ENCODE measurements at regions not wholly inside any gene's neighbourhood (a gene's known extent, or its start where the extent isn't known, plus 50 kb on each side); places are given as distances from the start of the nearest gene placed in this dataset.

DNA sequence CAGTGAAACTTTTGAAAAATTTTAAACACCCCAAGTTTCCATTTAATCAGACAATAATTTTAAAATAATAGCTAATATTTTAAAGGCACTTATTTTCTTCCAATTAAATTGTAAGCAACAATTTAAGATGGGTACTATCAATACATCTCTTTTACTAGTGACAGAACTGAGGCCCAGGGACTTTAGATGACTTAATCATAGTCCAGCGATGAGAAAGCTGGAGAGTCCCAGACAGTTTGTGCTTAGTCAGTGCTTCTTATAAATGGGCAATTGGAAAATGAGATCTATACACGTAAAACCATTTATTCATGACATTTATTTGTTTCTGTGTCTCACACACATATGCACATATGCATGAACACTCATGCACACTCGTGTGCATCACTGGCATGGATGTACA lies 2063.5 kb downstream of the PCDH9 start:
- Histone ChIP-seq H3K4me1 (no peaks in the 10 kb centered on the region), H3K36me3 (no peaks in the 10 kb centered on the region), H3K4me3 (replicated peaks in 1 of 3) (no peak overlapping the region), H3K27ac (no peak overlapping the region), H3K27me3 (no peaks in the 10 kb centered on the region), H3K9me3 (no peaks in the 10 kb centered on the region)
- TF ChIP-seq, protein P1, sequence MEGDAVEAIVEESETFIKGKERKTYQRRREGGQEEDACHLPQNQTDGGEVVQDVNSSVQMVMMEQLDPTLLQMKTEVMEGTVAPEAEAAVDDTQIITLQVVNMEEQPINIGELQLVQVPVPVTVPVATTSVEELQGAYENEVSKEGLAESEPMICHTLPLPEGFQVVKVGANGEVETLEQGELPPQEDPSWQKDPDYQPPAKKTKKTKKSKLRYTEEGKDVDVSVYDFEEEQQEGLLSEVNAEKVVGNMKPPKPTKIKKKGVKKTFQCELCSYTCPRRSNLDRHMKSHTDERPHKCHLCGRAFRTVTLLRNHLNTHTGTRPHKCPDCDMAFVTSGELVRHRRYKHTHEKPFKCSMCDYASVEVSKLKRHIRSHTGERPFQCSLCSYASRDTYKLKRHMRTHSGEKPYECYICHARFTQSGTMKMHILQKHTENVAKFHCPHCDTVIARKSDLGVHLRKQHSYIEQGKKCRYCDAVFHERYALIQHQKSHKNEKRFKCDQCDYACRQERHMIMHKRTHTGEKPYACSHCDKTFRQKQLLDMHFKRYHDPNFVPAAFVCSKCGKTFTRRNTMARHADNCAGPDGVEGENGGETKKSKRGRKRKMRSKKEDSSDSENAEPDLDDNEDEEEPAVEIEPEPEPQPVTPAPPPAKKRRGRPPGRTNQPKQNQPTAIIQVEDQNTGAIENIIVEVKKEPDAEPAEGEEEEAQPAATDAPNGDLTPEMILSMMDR (IDR thresholded peaks at IDR 0.05), result no peak
- TF ChIP-seq POLR2A (IDR thresholded peaks at IDR 0.05), result no peak
- 86 to 92% methylated on average over 3 of the region's 3 CpGs for WGBS, 2 donors
- intact Hi-C loops (cut with DNase I), result no loop called here
- DNase-seq, result no peak

DNA sequence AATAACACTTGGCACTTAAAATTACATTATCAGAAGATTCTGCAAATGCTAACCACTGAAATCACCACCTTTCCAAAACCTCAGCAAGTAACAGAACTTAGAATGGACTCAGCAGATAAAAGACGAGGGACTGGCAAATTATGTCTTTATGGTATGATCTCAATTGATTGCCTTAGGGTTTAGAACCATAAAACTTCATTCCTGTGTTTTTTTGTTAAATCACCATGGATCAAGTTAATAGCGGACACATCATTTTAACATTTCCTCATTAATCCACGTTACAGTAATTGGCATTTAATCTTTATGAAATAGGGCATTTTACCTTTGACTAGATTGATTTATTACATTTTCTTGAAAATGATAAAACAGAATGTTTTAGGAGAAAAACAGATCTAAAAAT lies 2070.3 kb downstream of the PCDH9 start:
- Histone ChIP-seq H3K36me3 (no peaks in the 10 kb centered on the region), H3K27me3 (no peaks in the 10 kb centered on the region), H3K27ac (no peak overlapping the region), H3K9me3 (no peaks in the 10 kb centered on the region), H3K4me1 (no peaks in the 10 kb centered on the region), H3K4me3 (replicated peaks in 1 of 3) (no peak overlapping the region)
- no peak for DNase-seq
- intact Hi-C loops (cut with DNase I), result no loop called here
- WGBS, 2 donors, result 57% methylated on average over 3 of the region's 3 CpGs
- no peak for TF ChIP-seq POLR2A (IDR thresholded peaks at IDR 0.05)
- TF ChIP-seq, protein P1 (IDR thresholded peaks at IDR 0.05), result no peak

DNA sequence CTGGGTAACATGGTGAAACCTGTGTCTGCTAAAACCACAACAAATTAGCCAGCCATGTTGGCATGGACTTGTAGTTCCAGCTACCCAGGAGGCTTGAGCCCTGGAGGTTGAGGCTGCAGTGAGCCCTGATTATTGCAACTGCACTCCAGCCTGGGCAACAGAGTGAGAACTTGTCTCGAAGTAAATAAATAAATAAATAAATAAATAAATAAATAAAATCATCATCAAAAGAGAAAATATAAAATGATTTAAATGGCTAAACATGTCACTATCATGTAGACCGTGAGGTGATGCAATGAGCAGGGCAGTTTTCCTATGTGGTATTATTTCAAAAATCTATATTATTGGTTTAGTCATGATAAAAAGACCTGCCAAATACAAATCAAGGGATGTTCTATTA lies 2074.3 kb downstream of the PCDH9 start:
- no peak for TF ChIP-seq POLR2A (IDR thresholded peaks at IDR 0.05)
- TF ChIP-seq, protein P1 (IDR thresholded peaks at IDR 0.05), result no peak
- Histone ChIP-seq H3K36me3 (no peaks in the 10 kb centered on the region), H3K27ac (no peak overlapping the region), H3K4me1 (no peaks in the 10 kb centered on the region), H3K9me3 (no peaks in the 10 kb centered on the region), H3K27me3 (no peaks in the 10 kb centered on the region), H3K4me3 (replicated peaks in 1 of 3) (no peak overlapping the region)
- no peak for DNase-seq
- 92 to 93% methylated on average over 2 of the region's 2 CpGs for whole genome bisulfite sequencing, 2 donors
- intact Hi-C loops (cut with DNase I), result no loop called here

DNA sequence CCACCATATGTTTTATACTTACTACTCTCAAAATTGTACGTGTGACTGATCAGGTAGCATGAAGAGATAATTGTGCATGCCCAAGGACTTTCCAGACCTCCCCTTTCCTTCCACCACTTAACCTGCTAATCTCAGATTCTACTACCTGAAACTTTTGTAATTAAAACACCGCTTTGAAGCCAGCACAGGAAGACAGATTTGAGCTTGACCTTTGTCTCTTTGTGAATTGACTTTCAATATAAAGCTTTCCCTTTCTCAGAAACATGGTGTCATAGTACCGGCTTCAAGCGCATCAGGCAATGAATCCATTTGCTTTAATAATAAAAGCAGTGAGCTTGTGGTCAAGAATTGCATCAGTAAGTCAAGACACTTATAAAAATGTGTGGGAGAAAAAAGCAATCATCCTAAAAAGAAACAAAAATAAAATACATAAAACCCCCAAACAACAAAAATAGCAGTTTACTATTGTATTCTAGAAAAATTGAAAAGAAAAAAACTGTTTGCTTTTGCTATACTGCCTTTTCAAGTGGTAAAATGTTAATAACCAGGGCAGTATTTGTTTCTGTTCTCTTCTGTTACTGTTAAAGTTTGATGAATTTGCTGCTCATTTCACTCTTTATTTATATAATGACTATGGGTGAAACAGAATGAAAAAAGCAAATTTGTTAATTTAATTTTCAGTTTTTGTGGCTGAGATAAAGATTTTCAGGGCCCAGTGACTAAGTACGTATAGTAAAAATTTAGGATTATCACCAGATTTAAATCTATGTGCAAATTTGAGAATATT lies 2075.3 kb downstream of the PCDH9 start:
- no peak for DNase-seq
- Histone ChIP-seq H3K27me3 (no peaks in the 10 kb centered on the region), H3K4me3 (replicated peaks in 1 of 3) (no peak overlapping the region), H3K27ac (no peak overlapping the region), H3K36me3 (no peaks in the 10 kb centered on the region), H3K9me3 (no peaks in the 10 kb centered on the region), H3K4me1 (no peaks in the 10 kb centered on the region)
- no peak for TF ChIP-seq POLR2A (IDR thresholded peaks at IDR 0.05)
- TF ChIP-seq, protein P1 (IDR thresholded peaks at IDR 0.05), result no peak
- intact Hi-C loops (cut with DNase I), result no loop called here
- 85 to 87% methylated on average over 5 of the region's 5 CpGs for WGBS, 2 donors

DNA sequence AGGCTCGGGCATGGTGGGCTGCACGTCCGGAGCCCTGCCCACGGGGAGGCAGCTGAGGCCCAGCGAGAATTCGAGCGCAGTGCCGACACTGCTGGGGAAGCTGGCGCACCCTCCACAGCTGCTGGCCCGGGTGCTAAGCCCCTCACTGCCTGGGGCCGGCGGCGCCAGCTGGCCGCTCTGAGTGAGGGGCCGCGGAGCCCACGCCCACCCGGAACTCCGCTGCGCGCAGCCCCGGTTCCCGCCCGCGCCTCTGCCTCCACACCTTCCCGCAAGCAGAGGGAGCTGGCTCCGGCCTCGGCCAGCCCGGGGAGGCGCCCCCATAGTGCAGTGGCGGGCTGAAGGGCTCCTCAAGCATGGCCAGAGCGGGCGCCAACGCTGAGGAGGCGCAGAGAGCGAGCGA lies 2080.4 kb downstream of the PCDH9 start:
- WGBS, 2 donors, result 90 to 93% methylated on average over 16 to 32 of the region's 37 CpGs
- Histone ChIP-seq H3K27me3 (no peaks in the 10 kb centered on the region), H3K36me3 (no peaks in the 10 kb centered on the region), H3K27ac (no peak overlapping the region), H3K9me3 (no peaks in the 10 kb centered on the region), H3K4me1 (no peaks in the 10 kb centered on the region), H3K4me3 (replicated peaks in 1 of 3) (no peak overlapping the region)
- DNase-seq, result no peak
- TF ChIP-seq POLR2A (IDR thresholded peaks at IDR 0.05), result no peak
- TF ChIP-seq, protein P1 (IDR thresholded peaks at IDR 0.05), result no peak
- intact Hi-C loops (cut with DNase I), result no loop called here
